WTC11 (cell line): ENCODE measurements at regions not wholly inside any gene's neighbourhood (a gene's known extent, or its start where the extent isn't known, plus 50 kb on each side); places are given as distances from the start of the nearest gene placed in this dataset.

Experiments
- ATAC-seq: fragments of 200-7000 bp; cut with Tn5 transposase; 2 replicates; pipeline ENCODE4 v1.10.0; 2021; ENCODE audit warnings: mild to moderate bottlenecking, moderate library complexity
- CTCF ChIA-PET: fragments of 300-600 bp; sonication (Branson Sonifier 250); formaldehyde crosslinking; loops from one replicate; lab custom pipeline; 2021; ENCODE audit warnings: antibody characterized with exemption; lab: Charles Lee
- POLR2A ChIA-PET: fragments of 350-600 bp; sonication (Branson Sonifier 250); formaldehyde crosslinking; loops from one replicate; lab custom pipeline; 2021; ENCODE audit warnings: antibody characterized with exemption; lab: Charles Lee
- DNase-seq: peaks from one replicate; pipeline ENCODE4 v3.0.0; 2021; ENCODE audit warnings: low spot score
- H3K27ac Mint-ChIP-seq: 2 replicates; pipeline ENCODE4 v1.8.0; 2021; ENCODE audit warnings: mixed read lengths
- H3K27me3 Mint-ChIP-seq: 2 replicates; pipeline ENCODE4 v1.8.0; 2021; ENCODE audit warnings: low read depth, mild to moderate bottlenecking, moderate library complexity, mixed read lengths
- H3K36me3 Mint-ChIP-seq: 2 replicates; pipeline ENCODE4 v1.8.0; 2021; ENCODE audit warnings: mixed read lengths
- H3K4me1 Mint-ChIP-seq: 2 replicates; pipeline ENCODE4 v1.8.0; 2022; ENCODE audit warnings: mixed read lengths
- H3K4me3 Mint-ChIP-seq: 2 replicates; pipeline ENCODE4 v1.8.0; 2021; ENCODE audit warnings: mild to moderate bottlenecking, moderate library complexity, mixed read lengths
- H3K9me3 Mint-ChIP-seq: 2 replicates; pipeline ENCODE4 v1.8.0; 2021; ENCODE audit warnings: mixed read lengths
- CREM ChIP-seq: sonication (generic); formaldehyde crosslinking; IDR thresholded peaks from 2 replicates; pipeline ENCODE4 v1.8.1; 2022; ENCODE audit warnings: mild to moderate bottlenecking, missing genetic modification reagents, moderate library complexity
- FOXJ3 ChIP-seq: sonication (generic); formaldehyde crosslinking; IDR thresholded peaks from 2 replicates; pipeline ENCODE4 v1.9.0; 2021; ENCODE audit warnings: missing genetic modification reagents, mild to moderate bottlenecking, borderline replicate concordance
- FOXK1 ChIP-seq: sonication (generic); formaldehyde crosslinking; IDR thresholded peaks from 2 replicates; pipeline ENCODE4 v1.8.0; 2022; ENCODE audit warnings: mild to moderate bottlenecking, moderate library complexity, missing genetic modification reagents
- FOXP1 ChIP-seq: sonication (generic); formaldehyde crosslinking; IDR thresholded peaks from 2 replicates; pipeline ENCODE4 v1.8.0; 2022; ENCODE audit warnings: missing genetic modification reagents, mild to moderate bottlenecking, moderate library complexity, borderline replicate concordance
- GABPB1 ChIP-seq: sonication (generic); formaldehyde crosslinking; IDR thresholded peaks from 2 replicates; pipeline ENCODE4 v1.8.1; 2023; ENCODE audit warnings: mild to moderate bottlenecking, missing genetic modification reagents
- KAT7 ChIP-seq: sonication (generic); formaldehyde crosslinking; IDR thresholded peaks from 2 replicates; pipeline ENCODE4 v1.8.1; 2023; ENCODE audit warnings: missing genetic modification reagents, mild to moderate bottlenecking, borderline replicate concordance
- NFE2L1 ChIP-seq: sonication (generic); formaldehyde crosslinking; IDR thresholded peaks from 2 replicates; pipeline ENCODE4 v1.8.1; 2023; ENCODE audit warnings: missing genetic modification reagents
- NR1H2 ChIP-seq: sonication (generic); formaldehyde crosslinking; IDR thresholded peaks from 2 replicates; pipeline ENCODE4 v1.9.0; 2021; ENCODE audit warnings: mild to moderate bottlenecking, moderate library complexity, missing genetic modification reagents
- RELA ChIP-seq: sonication (generic); formaldehyde crosslinking; IDR thresholded peaks from 2 replicates; pipeline ENCODE4 v1.8.1; 2022; ENCODE audit warnings: missing genetic modification reagents, mild to moderate bottlenecking, borderline replicate concordance
- SMAD3 ChIP-seq: sonication (generic); formaldehyde crosslinking; IDR thresholded peaks from 2 replicates; pipeline ENCODE4 v1.8.0; 2022; ENCODE audit warnings: missing genetic modification reagents, mild to moderate bottlenecking, borderline replicate concordance
- SP1 ChIP-seq: sonication (generic); formaldehyde crosslinking; conservative IDR thresholded peaks from 2 replicates; pipeline ENCODE4 v1.8.1; 2022; ENCODE audit warnings: missing genetic modification reagents
- TCF7 ChIP-seq: sonication (generic); formaldehyde crosslinking; IDR thresholded peaks from 2 replicates; pipeline ENCODE4 v1.8.0; 2022; ENCODE audit warnings: mild to moderate bottlenecking, low read depth, missing genetic modification reagents, moderate library complexity
- ZNF138 ChIP-seq: sonication (generic); formaldehyde crosslinking; conservative IDR thresholded peaks from 2 replicates; pipeline ENCODE4 v1.8.1; 2022; ENCODE audit warnings: mild to moderate bottlenecking, moderate library complexity, missing genetic modification reagents
- ZNF232 ChIP-seq: sonication (generic); formaldehyde crosslinking; IDR thresholded peaks from 2 replicates; pipeline ENCODE4 v1.8.0; 2022; ENCODE audit warnings: mild to moderate bottlenecking, missing genetic modification reagents
- TF ChIP-seq, protein P1 (sequence below): sonication (generic); formaldehyde crosslinking; IDR thresholded peaks from 2 replicates; pipeline ENCODE4 v1.8.1; 2023; ENCODE audit warnings: mild to moderate bottlenecking, missing genetic modification reagents
- TF ChIP-seq, protein P2 (sequence below): sonication (generic); formaldehyde crosslinking; conservative IDR thresholded peaks from 2 replicates; pipeline ENCODE4 v1.8.1; 2023; ENCODE audit warnings: mild to moderate bottlenecking, low read depth, missing genetic modification reagents, moderate library complexity
- TF ChIP-seq, protein P3 (sequence below): sonication (generic); formaldehyde crosslinking; IDR thresholded peaks from 2 replicates; pipeline ENCODE4 v1.8.1; 2022; ENCODE audit warnings: mild to moderate bottlenecking, missing genetic modification reagents, moderate library complexity, borderline replicate concordance
- TF ChIP-seq, protein P4 (sequence below): fragments of 250-450 bp; sonication (Bioruptor Pico); IDR thresholded peaks from 2 replicates; pipeline ENCODE4 v1.9.0; 2021; ENCODE audit warnings: mild to moderate bottlenecking, borderline replicate concordance
- TF ChIP-seq, protein P5 (sequence below): sonication (generic); formaldehyde crosslinking; IDR thresholded peaks from 2 replicates; pipeline ENCODE4 v1.8.1; 2023; ENCODE audit warnings: mild to moderate bottlenecking, missing genetic modification reagents, moderate library complexity
- TF ChIP-seq, protein P6 (sequence below): sonication (generic); formaldehyde crosslinking; IDR thresholded peaks from 2 replicates; pipeline ENCODE4 v1.8.0; 2022; ENCODE audit warnings: mild to moderate bottlenecking, missing genetic modification reagents

DNA sequence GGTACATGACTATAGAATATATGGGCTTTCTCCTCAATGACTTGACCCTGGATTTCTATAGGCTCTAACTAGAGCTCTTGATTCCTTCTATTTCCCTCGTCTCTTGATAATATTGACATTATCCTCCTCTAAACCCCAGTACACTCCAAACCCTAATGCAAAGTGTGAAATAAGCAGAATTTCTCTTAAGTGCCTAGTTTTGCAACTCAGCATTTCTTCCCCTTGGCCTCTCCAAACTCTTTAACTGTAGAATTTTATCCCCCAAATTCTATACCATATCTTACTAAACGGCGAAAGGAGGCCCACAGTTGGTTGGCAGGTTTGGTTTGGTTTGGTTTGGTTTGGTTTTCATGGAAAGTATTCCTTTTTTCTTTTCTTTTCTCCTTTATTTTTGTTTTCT, 498.7 kb downstream of the CCER1 start (continued):
- TF ChIP-seq, protein P1, sequence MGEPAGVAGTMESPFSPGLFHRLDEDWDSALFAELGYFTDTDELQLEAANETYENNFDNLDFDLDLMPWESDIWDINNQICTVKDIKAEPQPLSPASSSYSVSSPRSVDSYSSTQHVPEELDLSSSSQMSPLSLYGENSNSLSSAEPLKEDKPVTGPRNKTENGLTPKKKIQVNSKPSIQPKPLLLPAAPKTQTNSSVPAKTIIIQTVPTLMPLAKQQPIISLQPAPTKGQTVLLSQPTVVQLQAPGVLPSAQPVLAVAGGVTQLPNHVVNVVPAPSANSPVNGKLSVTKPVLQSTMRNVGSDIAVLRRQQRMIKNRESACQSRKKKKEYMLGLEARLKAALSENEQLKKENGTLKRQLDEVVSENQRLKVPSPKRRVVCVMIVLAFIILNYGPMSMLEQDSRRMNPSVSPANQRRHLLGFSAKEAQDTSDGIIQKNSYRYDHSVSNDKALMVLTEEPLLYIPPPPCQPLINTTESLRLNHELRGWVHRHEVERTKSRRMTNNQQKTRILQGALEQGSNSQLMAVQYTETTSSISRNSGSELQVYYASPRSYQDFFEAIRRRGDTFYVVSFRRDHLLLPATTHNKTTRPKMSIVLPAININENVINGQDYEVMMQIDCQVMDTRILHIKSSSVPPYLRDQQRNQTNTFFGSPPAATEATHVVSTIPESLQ (CRISPR knock-in tag), result no peak
- TF ChIP-seq ZNF138 (CRISPR knock-in tag) (no peak), NFE2L1 (CRISPR knock-in tag) (no peak), RELA (CRISPR knock-in tag) (no peak), CREM (CRISPR knock-in tag) (no peak)
- TF ChIP-seq, protein P2, sequence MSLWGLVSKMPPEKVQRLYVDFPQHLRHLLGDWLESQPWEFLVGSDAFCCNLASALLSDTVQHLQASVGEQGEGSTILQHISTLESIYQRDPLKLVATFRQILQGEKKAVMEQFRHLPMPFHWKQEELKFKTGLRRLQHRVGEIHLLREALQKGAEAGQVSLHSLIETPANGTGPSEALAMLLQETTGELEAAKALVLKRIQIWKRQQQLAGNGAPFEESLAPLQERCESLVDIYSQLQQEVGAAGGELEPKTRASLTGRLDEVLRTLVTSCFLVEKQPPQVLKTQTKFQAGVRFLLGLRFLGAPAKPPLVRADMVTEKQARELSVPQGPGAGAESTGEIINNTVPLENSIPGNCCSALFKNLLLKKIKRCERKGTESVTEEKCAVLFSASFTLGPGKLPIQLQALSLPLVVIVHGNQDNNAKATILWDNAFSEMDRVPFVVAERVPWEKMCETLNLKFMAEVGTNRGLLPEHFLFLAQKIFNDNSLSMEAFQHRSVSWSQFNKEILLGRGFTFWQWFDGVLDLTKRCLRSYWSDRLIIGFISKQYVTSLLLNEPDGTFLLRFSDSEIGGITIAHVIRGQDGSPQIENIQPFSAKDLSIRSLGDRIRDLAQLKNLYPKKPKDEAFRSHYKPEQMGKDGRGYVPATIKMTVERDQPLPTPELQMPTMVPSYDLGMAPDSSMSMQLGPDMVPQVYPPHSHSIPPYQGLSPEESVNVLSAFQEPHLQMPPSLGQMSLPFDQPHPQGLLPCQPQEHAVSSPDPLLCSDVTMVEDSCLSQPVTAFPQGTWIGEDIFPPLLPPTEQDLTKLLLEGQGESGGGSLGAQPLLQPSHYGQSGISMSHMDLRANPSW (CRISPR knock-in tag), result no peak
- TF ChIP-seq, all 79 proteins: peak for 0

DNA sequence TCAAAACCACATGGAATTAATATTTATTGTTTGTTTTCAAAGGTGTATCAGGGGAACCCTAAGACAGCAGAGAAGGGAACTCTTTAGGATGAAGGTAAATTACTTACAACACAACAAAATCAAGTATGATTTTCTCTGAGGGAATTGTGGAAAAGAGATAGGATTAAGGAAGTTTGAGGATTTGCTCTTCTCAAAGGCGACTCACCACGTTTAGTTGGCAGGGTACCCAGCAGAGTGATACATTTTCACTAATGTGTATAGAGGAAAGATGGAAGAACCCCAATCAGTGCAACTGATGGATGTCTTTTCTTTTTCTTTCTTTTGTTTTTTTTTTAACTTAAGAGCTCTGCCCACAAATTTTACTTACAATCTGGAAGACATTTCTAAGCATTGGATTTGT, 499.2 kb downstream of the CCER1 start:
- DNase-seq (no peak), ATAC-seq (no peak)
- no peak for TF ChIP-seq SMAD3 (CRISPR knock-in tag)
- no peak for TF ChIP-seq SP1 (CRISPR knock-in tag)
- no peak for TF ChIP-seq FOXK1
- TF ChIP-seq ZNF232 (CRISPR knock-in tag), result no peak
- TF ChIP-seq, protein P3, sequence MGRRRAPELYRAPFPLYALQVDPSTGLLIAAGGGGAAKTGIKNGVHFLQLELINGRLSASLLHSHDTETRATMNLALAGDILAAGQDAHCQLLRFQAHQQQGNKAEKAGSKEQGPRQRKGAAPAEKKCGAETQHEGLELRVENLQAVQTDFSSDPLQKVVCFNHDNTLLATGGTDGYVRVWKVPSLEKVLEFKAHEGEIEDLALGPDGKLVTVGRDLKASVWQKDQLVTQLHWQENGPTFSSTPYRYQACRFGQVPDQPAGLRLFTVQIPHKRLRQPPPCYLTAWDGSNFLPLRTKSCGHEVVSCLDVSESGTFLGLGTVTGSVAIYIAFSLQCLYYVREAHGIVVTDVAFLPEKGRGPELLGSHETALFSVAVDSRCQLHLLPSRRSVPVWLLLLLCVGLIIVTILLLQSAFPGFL (CRISPR knock-in tag), result no peak
- TF ChIP-seq GABPB1, result no peak
- no peak for TF ChIP-seq NR1H2
- no peak for TF ChIP-seq FOXJ3
- TF ChIP-seq, protein P4, sequence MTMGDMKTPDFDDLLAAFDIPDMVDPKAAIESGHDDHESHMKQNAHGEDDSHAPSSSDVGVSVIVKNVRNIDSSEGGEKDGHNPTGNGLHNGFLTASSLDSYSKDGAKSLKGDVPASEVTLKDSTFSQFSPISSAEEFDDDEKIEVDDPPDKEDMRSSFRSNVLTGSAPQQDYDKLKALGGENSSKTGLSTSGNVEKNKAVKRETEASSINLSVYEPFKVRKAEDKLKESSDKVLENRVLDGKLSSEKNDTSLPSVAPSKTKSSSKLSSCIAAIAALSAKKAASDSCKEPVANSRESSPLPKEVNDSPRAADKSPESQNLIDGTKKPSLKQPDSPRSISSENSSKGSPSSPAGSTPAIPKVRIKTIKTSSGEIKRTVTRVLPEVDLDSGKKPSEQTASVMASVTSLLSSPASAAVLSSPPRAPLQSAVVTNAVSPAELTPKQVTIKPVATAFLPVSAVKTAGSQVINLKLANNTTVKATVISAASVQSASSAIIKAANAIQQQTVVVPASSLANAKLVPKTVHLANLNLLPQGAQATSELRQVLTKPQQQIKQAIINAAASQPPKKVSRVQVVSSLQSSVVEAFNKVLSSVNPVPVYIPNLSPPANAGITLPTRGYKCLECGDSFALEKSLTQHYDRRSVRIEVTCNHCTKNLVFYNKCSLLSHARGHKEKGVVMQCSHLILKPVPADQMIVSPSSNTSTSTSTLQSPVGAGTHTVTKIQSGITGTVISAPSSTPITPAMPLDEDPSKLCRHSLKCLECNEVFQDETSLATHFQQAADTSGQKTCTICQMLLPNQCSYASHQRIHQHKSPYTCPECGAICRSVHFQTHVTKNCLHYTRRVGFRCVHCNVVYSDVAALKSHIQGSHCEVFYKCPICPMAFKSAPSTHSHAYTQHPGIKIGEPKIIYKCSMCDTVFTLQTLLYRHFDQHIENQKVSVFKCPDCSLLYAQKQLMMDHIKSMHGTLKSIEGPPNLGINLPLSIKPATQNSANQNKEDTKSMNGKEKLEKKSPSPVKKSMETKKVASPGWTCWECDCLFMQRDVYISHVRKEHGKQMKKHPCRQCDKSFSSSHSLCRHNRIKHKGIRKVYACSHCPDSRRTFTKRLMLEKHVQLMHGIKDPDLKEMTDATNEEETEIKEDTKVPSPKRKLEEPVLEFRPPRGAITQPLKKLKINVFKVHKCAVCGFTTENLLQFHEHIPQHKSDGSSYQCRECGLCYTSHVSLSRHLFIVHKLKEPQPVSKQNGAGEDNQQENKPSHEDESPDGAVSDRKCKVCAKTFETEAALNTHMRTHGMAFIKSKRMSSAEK (CRISPR knock-in tag), result no peak
- TF ChIP-seq KAT7 (CRISPR knock-in tag), result no peak
- TF ChIP-seq TCF7 (CRISPR knock-in tag), result no peak
- TF ChIP-seq, protein P5, sequence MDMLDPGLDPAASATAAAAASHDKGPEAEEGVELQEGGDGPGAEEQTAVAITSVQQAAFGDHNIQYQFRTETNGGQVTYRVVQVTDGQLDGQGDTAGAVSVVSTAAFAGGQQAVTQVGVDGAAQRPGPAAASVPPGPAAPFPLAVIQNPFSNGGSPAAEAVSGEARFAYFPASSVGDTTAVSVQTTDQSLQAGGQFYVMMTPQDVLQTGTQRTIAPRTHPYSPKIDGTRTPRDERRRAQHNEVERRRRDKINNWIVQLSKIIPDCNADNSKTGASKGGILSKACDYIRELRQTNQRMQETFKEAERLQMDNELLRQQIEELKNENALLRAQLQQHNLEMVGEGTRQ (CRISPR knock-in tag), result no peak
- TF ChIP-seq, protein P6, sequence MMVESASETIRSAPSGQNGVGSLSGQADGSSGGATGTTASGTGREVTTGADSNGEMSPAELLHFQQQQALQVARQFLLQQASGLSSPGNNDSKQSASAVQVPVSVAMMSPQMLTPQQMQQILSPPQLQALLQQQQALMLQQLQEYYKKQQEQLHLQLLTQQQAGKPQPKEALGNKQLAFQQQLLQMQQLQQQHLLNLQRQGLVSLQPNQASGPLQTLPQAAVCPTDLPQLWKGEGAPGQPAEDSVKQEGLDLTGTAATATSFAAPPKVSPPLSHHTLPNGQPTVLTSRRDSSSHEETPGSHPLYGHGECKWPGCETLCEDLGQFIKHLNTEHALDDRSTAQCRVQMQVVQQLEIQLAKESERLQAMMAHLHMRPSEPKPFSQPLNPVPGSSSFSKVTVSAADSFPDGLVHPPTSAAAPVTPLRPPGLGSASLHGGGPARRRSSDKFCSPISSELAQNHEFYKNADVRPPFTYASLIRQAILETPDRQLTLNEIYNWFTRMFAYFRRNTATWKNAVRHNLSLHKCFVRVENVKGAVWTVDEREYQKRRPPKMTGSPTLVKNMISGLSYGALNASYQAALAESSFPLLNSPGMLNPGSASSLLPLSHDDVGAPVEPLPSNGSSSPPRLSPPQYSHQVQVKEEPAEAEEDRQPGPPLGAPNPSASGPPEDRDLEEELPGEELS (CRISPR knock-in tag), result no peak
- TF ChIP-seq FOXP1 (CRISPR knock-in tag), result no peak
- TF ChIP-seq CREM (CRISPR knock-in tag), result no peak
- no peaks in the 10 kb centered on the region for H3K27me3 Mint-ChIP-seq
- H3K27ac Mint-ChIP-seq, result no peak overlapping the region
- no peak overlapping the region for H3K4me3 Mint-ChIP-seq
- POLR2A ChIA-PET, result no interaction called here
- H3K4me1 Mint-ChIP-seq, result no peaks in the 10 kb centered on the region
- peaks cover 21% of the 10 kb centered on the region for H3K9me3 Mint-ChIP-seq
- H3K36me3 Mint-ChIP-seq, result peaks cover 11% of the 10 kb centered on the region
- CTCF ChIA-PET, result no interaction called here
